GM12878 (cell line): ENCODE measurements at regions not wholly inside any gene's neighbourhood (a gene's known extent, or its start where the extent isn't known, plus 50 kb on each side); places are given as distances from the start of the nearest gene placed in this dataset.
A peak's percentile ranks its signal among the peaks of the same experiment; 100 is the strongest.

Source experiments
- CBX5 ChIP-seq: sonication (generic); IDR thresholded peaks from 2 replicates; pipeline ENCODE4 v1.6.1; 2016; ENCODE audit warnings: low read depth, moderate library complexity, mild to moderate bottlenecking, inconsistent platforms
- CEBPB ChIP-seq, 2 experiments: fragments of 150-350 bp in 1 of 2; IDR thresholded peaks; 2 replicates each; pipeline ENCODE4 v1.6.1; 2012 to 2014; ENCODE audit warnings: low read depth in 2 of 2, low read length in 2 of 2, borderline replicate concordance in 1 of 2, inconsistent platforms in 1 of 2
- CHD1 ChIP-seq: IDR thresholded peaks from 2 replicates; pipeline ENCODE4 v1.6.1; 2012; ENCODE audit warnings: low read depth, low read length, improper control_type of control experiment
- FOS ChIP-seq: IDR thresholded peaks from 3 replicates; pipeline ENCODE4 v1.6.1; 2011; ENCODE audit warnings: borderline replicate concordance; ENCODE audit not compliant: insufficient read length; ENCODE audit errors: extremely low read depth
- IRF5 ChIP-seq: fragments of 450-650 bp; IDR thresholded peaks from 2 replicates; pipeline ENCODE4 v1.6.1; 2017; ENCODE audit warnings: borderline replicate concordance
- MEF2A ChIP-seq: IDR thresholded peaks from 2 replicates; pipeline ENCODE4 v1.6.1; 2011; ENCODE audit warnings: low read depth, mild to moderate bottlenecking, low read length, moderate library complexity; ENCODE audit not compliant: insufficient read depth
- MEF2B ChIP-seq: fragments of 450-650 bp; IDR thresholded peaks from 2 replicates; pipeline ENCODE4 v1.6.1; 2018; ENCODE audit warnings: mild to moderate bottlenecking, moderate library complexity; ENCODE audit not compliant: partially characterized antibody, poor library complexity, severe bottlenecking
- MYB ChIP-seq: fragments of 150-350 bp; IDR thresholded peaks from 2 replicates; pipeline ENCODE4 v1.6.1; 2014; ENCODE audit warnings: mild to moderate bottlenecking, low read depth, low read length, borderline replicate concordance
- NR2C2 ChIP-seq: IDR thresholded peaks from 2 replicates; pipeline ENCODE4 v1.6.1; 2011; ENCODE audit warnings: borderline replicate concordance, low read depth; ENCODE audit not compliant: control insufficient read depth, insufficient read length
- NRF1 ChIP-seq: conservative IDR thresholded peaks from 2 replicates; pipeline ENCODE4 v1.6.1; 2011; ENCODE audit warnings: mild to moderate bottlenecking, low read depth, low read length, improper control_type of control experiment
- SREBF1 ChIP-seq: IDR thresholded peaks from 2 replicates; pipeline ENCODE4 v1.6.1; 2012; ENCODE audit warnings: mild to moderate bottlenecking, low read length
- SRF ChIP-seq, 2 experiments: IDR thresholded peaks; 2 replicates each; pipeline ENCODE4 v1.6.1; 2011; ENCODE audit warnings: low read depth in 2 of 2, low read length in 2 of 2, mild to moderate bottlenecking in 1 of 2, moderate library complexity in 1 of 2
- TCF7 ChIP-seq: IDR thresholded peaks from 2 replicates; pipeline ENCODE4 v1.6.1; 2014; ENCODE audit warnings: antibody characterized with exemption, borderline replicate concordance
- WRNIP1 ChIP-seq: IDR thresholded peaks from 2 replicates; pipeline ENCODE4 v1.6.1; 2011; ENCODE audit warnings: low read depth, low read length, improper control_type of control experiment, borderline replicate concordance
- ZBED1 ChIP-seq: IDR thresholded peaks from 2 replicates; pipeline ENCODE4 v1.6.1; 2016; ENCODE audit warnings: borderline replicate concordance
- ZBTB11 ChIP-seq: fragments of 450-650 bp; formaldehyde crosslinking; IDR thresholded peaks from 2 replicates; pipeline ENCODE4 v1.5.0; 2022; ENCODE audit warnings: mild to moderate bottlenecking, missing genetic modification characterization
- ZSCAN29 ChIP-seq: fragments of 450-650 bp; IDR thresholded peaks from 2 replicates; pipeline ENCODE4 v1.6.1; 2017; ENCODE audit warnings: mild to moderate bottlenecking, moderate library complexity
- TF ChIP-seq, protein P1 (sequence below): IDR thresholded peaks from 2 replicates; pipeline ENCODE4 v1.6.1; 2011; ENCODE audit warnings: mild to moderate bottlenecking, low read depth, low read length, moderate library complexity; ENCODE audit not compliant: insufficient replicate concordance
- TF ChIP-seq, protein P2 (sequence below): IDR thresholded peaks from 2 replicates; pipeline ENCODE4 v1.6.1; 2012; ENCODE audit warnings: low read depth, low read length, improper control_type of control experiment
- TF ChIP-seq, protein P3 (sequence below): fragments of 450-650 bp; IDR thresholded peaks from 2 replicates; pipeline ENCODE4 v1.6.1; 2014; ENCODE audit warnings: mild to moderate bottlenecking
- TF ChIP-seq, protein P4 (sequence below): fragments of 150-350 bp; IDR thresholded peaks from 2 replicates; pipeline ENCODE4 v1.6.1; 2014; ENCODE audit warnings: mild to moderate bottlenecking, low read depth, low read length

DNA sequence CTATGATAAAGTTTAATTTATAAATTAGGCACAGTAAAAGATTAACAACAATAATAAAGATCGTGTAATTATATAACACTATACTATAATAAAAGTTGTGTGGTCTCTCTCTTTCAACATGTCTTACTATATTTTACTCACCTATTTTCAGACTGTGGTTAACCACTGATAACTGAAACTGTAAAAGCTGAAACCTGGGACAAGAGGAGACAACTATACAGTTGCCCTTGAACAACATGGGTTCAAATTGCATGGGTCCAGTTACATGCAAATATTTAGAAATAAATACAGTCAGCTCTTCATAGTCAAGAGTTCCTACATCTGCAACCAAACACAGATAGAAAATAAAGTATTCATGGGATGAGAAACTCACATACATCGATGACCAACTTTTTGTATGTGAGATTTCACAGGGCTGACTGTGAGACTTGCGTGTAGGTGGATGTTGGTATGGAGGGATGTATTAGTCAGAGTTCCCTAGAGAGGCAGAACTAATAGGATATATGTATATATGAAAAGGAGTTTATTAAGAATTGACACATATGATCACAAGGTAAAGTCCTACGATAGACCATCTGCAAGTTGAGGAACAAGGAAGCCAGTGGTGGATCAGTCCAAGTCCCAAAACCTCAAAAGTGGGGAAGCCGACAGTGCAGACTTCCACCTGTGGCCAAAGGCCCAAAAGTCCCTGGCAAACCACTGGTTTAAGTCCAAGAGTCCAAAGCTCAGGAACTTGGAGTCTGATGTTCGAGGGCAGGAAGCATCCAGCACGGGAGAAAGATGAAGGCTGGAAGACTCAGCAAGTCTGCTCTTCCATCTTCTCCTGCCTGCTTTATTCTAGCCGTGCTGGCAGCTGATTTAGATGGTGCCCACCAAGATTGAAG, 359.5 kb downstream of the INSC start (continued):
- TF ChIP-seq CEBPB (IDR thresholded peaks at IDR 0.05; ENCODE audit: borderline replicate concordance in 1 of 2, low read depth in 2 of 2, low read length in 2 of 2) (no peak), MEF2A (peak; percentile 89), MYB (no peak), ZBED1 (no peak), IRF5 (no peak), SREBF1 (no peak), ZBTB11 (CRISPR knock-in tag) (no peak), CHD1 (no peak), SRF (IDR thresholded peaks at IDR 0.05; ENCODE audit: low read depth in 2 of 2, low read length in 2 of 2) (no peak), TCF7 (no peak), NR2C2 (no peak), CBX5 (no peak), ZSCAN29 (no peak), WRNIP1 (no peak), NRF1 (no peak), FOS (no peak), MEF2B (peak; percentile 72)
- TF ChIP-seq, protein P1, sequence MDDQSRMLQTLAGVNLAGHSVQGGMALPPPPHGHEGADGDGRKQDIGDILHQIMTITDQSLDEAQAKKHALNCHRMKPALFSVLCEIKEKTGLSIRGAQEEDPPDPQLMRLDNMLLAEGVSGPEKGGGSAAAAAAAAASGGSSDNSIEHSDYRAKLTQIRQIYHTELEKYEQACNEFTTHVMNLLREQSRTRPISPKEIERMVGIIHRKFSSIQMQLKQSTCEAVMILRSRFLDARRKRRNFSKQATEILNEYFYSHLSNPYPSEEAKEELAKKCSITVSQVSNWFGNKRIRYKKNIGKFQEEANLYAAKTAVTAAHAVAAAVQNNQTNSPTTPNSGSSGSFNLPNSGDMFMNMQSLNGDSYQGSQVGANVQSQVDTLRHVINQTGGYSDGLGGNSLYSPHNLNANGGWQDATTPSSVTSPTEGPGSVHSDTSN, result no peak
- TF ChIP-seq, protein P2, sequence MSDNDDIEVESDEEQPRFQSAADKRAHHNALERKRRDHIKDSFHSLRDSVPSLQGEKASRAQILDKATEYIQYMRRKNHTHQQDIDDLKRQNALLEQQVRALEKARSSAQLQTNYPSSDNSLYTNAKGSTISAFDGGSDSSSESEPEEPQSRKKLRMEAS, result no peak
- TF ChIP-seq, protein P3, sequence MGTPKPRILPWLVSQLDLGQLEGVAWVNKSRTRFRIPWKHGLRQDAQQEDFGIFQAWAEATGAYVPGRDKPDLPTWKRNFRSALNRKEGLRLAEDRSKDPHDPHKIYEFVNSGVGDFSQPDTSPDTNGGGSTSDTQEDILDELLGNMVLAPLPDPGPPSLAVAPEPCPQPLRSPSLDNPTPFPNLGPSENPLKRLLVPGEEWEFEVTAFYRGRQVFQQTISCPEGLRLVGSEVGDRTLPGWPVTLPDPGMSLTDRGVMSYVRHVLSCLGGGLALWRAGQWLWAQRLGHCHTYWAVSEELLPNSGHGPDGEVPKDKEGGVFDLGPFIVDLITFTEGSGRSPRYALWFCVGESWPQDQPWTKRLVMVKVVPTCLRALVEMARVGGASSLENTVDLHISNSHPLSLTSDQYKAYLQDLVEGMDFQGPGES, result no peak
- TF ChIP-seq, protein P4, sequence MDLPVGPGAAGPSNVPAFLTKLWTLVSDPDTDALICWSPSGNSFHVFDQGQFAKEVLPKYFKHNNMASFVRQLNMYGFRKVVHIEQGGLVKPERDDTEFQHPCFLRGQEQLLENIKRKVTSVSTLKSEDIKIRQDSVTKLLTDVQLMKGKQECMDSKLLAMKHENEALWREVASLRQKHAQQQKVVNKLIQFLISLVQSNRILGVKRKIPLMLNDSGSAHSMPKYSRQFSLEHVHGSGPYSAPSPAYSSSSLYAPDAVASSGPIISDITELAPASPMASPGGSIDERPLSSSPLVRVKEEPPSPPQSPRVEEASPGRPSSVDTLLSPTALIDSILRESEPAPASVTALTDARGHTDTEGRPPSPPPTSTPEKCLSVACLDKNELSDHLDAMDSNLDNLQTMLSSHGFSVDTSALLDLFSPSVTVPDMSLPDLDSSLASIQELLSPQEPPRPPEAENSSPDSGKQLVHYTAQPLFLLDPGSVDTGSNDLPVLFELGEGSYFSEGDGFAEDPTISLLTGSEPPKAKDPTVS, result no peak
